ENCODE measurements at regions not wholly inside any gene's neighbourhood (a gene's known extent, or its start where the extent isn't known, plus 50 kb on each side); places are given as distances from the start of the nearest gene placed in this dataset.

DNA sequence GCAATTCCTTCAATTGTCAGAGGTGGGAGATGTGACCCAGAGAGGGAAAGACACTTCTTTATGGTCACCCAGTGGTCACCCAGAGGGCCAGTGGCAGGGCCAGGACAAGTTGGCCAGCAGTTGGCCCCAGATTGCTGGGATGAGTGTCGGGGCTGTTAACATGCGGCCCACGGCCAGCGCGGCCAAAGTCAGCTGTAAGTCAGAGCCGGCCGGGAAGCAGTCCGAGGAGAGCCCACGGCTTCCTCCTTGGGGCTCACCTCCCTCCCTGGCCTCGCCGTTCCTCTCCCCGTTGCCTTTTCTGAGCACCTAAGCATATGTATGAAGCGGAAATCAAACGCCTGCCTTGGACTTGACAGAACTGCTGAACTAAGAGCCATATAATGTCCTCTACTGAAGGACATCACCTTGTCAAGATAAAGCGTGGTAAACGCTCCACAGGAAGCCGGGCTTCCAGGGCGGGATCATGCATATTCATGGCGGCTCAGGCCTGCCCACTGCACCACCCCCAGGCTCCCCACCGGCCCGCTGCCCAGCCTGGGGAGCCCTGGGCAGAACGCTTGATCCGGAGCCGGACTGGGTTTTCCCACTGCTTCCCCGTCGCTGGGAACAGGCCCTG, 245.4 kb upstream of the POU3F1 start (continued):
- TF ChIP-seq SMARCA5 (IDR thresholded peaks at IDR 0.05), result 0 out of 2 replicates have a peak, but pooled peaks have one; percentile 23
- no peak for TF ChIP-seq ZNF79 (CRISPR knock-in tag; IDR thresholded peaks at IDR 0.05; ENCODE audit: low read depth)
- TF ChIP-seq, protein P1, sequence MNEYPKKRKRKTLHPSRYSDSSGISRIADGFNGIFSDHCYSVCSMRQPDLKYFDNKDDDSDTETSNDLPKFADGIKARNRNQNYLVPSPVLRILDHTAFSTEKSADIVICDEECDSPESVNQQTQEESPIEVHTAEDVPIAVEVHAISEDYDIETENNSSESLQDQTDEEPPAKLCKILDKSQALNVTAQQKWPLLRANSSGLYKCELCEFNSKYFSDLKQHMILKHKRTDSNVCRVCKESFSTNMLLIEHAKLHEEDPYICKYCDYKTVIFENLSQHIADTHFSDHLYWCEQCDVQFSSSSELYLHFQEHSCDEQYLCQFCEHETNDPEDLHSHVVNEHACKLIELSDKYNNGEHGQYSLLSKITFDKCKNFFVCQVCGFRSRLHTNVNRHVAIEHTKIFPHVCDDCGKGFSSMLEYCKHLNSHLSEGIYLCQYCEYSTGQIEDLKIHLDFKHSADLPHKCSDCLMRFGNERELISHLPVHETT (CRISPR knock-in tag; conservative IDR thresholded peaks at IDR 0.05 in 1 of 2, IDR thresholded peaks at IDR 0.05 in 1 of 2), result peak in 1 of 2 experiments; percentile 46; a peak in 1 of 4 replicates
- TF ChIP-seq ZNF699 (CRISPR knock-in tag; IDR thresholded peaks at IDR 0.05; ENCODE audit: insufficient replicate concordance), result no peak
- TF ChIP-seq EWSR1 (IDR thresholded peaks at IDR 0.05; ENCODE audit: borderline replicate concordance, low read depth, partially characterized antibody), result no peak
- no peak for TF ChIP-seq SAP30 (IDR thresholded peaks at IDR 0.05; ENCODE audit: borderline replicate concordance, insufficient read depth, low read depth, low read length, poor library complexity, severe bottlenecking)
- TF ChIP-seq FOXK1 (CRISPR knock-in tag; IDR thresholded peaks at IDR 0.05; ENCODE audit: borderline replicate concordance), result no peak
- TF ChIP-seq CREBBP (IDR thresholded peaks at IDR 0.05; ENCODE audit: low read depth, low read length), result no peak
- peak; percentile 39 for TF ChIP-seq SMAD1 (IDR thresholded peaks at IDR 0.05; ENCODE audit: low read depth, low read length, partially characterized antibody)
- no peak for TF ChIP-seq MCM7 (IDR thresholded peaks at IDR 0.05)
- peak; percentile 63; the same call in 1 of the 2 replicates for TF ChIP-seq LEF1 (IDR thresholded peaks at IDR 0.05)
- no peak for TF ChIP-seq HNRNPK (IDR thresholded peaks at IDR 0.05; ENCODE audit: low read depth, low read length, poor library complexity, severe bottlenecking)
- TF ChIP-seq ZNF121 (CRISPR knock-in tag; conservative IDR thresholded peaks at IDR 0.05), result no peak
- TF ChIP-seq EGR1 (conservative IDR thresholded peaks at IDR 0.05), result 0 out of 2 replicates have a peak, but pooled peaks have one; percentile 6
- no peak for TF ChIP-seq ATF1 (CRISPR knock-in tag; IDR thresholded peaks at IDR 0.05)
- peak; percentile 52 for TF ChIP-seq ATF1 (tag; IDR thresholded peaks at IDR 0.05)
- TF ChIP-seq, protein P2, sequence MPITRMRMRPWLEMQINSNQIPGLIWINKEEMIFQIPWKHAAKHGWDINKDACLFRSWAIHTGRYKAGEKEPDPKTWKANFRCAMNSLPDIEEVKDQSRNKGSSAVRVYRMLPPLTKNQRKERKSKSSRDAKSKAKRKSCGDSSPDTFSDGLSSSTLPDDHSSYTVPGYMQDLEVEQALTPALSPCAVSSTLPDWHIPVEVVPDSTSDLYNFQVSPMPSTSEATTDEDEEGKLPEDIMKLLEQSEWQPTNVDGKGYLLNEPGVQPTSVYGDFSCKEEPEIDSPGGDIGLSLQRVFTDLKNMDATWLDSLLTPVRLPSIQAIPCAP (CRISPR knock-in tag; IDR thresholded peaks at IDR 0.05; ENCODE audit: borderline replicate concordance), result no peak
- TF ChIP-seq TEAD2 (tag; IDR thresholded peaks at IDR 0.05), result no peak
- TF ChIP-seq, protein P3, sequence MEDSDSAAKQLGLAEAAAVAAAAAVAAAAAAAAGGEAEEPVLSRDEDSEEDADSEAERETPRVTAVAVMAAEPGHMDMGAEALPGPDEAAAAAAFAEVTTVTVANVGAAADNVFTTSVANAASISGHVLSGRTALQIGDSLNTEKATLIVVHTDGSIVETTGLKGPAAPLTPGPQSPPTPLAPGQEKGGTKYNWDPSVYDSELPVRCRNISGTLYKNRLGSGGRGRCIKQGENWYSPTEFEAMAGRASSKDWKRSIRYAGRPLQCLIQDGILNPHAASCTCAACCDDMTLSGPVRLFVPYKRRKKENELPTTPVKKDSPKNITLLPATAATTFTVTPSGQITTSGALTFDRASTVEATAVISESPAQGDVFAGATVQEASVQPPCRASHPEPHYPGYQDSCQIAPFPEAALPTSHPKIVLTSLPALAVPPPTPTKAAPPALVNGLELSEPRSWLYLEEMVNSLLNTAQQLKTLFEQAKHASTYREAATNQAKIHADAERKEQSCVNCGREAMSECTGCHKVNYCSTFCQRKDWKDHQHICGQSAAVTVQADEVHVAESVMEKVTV (CRISPR knock-in tag; IDR thresholded peaks at IDR 0.05), result no peak
- TF ChIP-seq E2F5 (CRISPR knock-in tag; IDR thresholded peaks at IDR 0.05), result no peak
- TF ChIP-seq PHB (CRISPR knock-in tag; IDR thresholded peaks at IDR 0.05), result no peak
- no peak for TF ChIP-seq KDM2B (CRISPR knock-in tag; IDR thresholded peaks at IDR 0.05)
- TF ChIP-seq, protein P4, sequence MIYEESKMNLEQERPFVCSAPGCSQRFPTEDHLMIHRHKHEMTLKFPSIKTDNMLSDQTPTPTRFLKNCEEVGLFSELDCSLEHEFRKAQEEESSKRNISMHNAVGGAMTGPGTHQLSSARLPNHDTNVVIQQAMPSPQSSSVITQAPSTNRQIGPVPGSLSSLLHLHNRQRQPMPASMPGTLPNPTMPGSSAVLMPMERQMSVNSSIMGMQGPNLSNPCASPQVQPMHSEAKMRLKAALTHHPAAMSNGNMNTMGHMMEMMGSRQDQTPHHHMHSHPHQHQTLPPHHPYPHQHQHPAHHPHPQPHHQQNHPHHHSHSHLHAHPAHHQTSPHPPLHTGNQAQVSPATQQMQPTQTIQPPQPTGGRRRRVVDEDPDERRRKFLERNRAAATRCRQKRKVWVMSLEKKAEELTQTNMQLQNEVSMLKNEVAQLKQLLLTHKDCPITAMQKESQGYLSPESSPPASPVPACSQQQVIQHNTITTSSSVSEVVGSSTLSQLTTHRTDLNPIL (CRISPR knock-in tag; IDR thresholded peaks at IDR 0.05), result no peak

All from K562 (cell line).